Pancreas (tissue), 10 donors: ENCODE measurements at regions not wholly inside any gene's neighbourhood (a gene's known extent, or its start where the extent isn't known, plus 50 kb on each side); places are given as distances from the start of the nearest gene placed in this dataset.

Source experiments
- ATAC-seq, 4 donors: fragments of 200-7000 bp; cut with Tn5 transposase; one replicate each; pipeline versions ENCODE4 v1.8.0 to v1.9.1; 2020; ENCODE audit warnings: mild to moderate bottlenecking in 4 of 4, moderate library complexity in 4 of 4
- DNase-seq, 6 donors: peaks; one replicate each; pipeline ENCODE4 v3.0.0-alpha.2; 2020
- FAIRE-seq: peaks from 2 replicates; lab custom pipeline; 2012; peaks lifted over from hg19 to GRCh38; lab: Jason Lieb, UNC
- H3K27ac ChIP-seq, 4 donors: fragments of 200-600 bp; sonication (generic); 1 replicate in 3 of 4; 2 replicates in 1 of 4; pipeline versions ENCODE4 v1.5.0 to v1.8.0; 2020
- H3K27me3 ChIP-seq, 4 donors: fragments of 200-600 bp; one replicate each; pipeline ENCODE4 v1.8.0; 2021
- H3K36me3 ChIP-seq, 3 donors: fragments of 200-600 bp; sonication (generic) in 1 of 3; one replicate each; pipeline versions ENCODE4 v1.5.0 to v1.8.0; 2020 to 2021
- H3K4me1 ChIP-seq, 3 donors: fragments of 200-600 bp; one replicate each; pipeline ENCODE4 v1.8.0; 2021
- H3K4me3 ChIP-seq, 4 donors: fragments of 200-600 bp; sonication (generic) in 2 of 4; one replicate each; pipeline versions ENCODE4 v1.5.0 to v1.8.0; 2020 to 2021
- H3K9me3 ChIP-seq, 4 donors: fragments of 200-600 bp; one replicate each; pipeline ENCODE4 v1.8.0; 2021
- CTCF ChIP-seq, 4 donors: fragments of 200-600 bp; sonication (generic) in 3 of 4; IDR thresholded peaks; one replicate each; pipeline versions ENCODE4 v1.5.0 to v1.8.0; 2021; ENCODE audit warnings: antibody characterized with exemption in 4 of 4
- WGBS, 2 donors: extraction: QIAGEN DNeasy Blood & Tissue Kit; methylation state at CpG; one replicate each; pipeline ENCODE4 v1.1.7; 2013; 5-methylcytosine and 5-hydroxymethylcytosine counted together
- intact Hi-C, 3 donors: fragments of 100-400 bp; cut with DNase I; formaldehyde crosslinking; loops; one replicate each; pipeline versions ENCODE4 v1.11.1 to v1.14.2; 2022
- donor health status: healthy with polysubstance abuse.
- donor health status: DM: no; HTN: no; CAD: no; lungs with moderate emphysema.
- donor health status: DM: no; HTN: no; CAD: no.
- donor health status: control.
- donor health status: control.
- donor health status: Bipolar disorder and iron deficiency.
- donor health status: DM: yes; HTN: yes; CAD: no.
- donor health status: DM: no; HTN: no; CAD: no.
- donor health status: DM: no; HTN: no; CAD: no.
- donor health status: DM: yes; HTN: yes; CAD: no.

- intact Hi-C loops = no loop called here
- no peak for TF ChIP-seq CTCF (IDR thresholded peaks at IDR 0.05)
- ATAC-seq (no peak), DNase-seq (no peak), FAIRE-seq (no peak)
- no peaks in the 10 kb centered on the region for H3K9me3 ChIP-seq
- H3K27me3 ChIP-seq = no peaks in the 10 kb centered on the region
- H3K4me1 ChIP-seq = peaks cover 0 to 16% (median 4%) of the 10 kb centered on the region in 3 donors
- H3K36me3 ChIP-seq = no peaks in the 10 kb centered on the region
- peak overlapping the region in 1 of 4 donors; percentile 5 for H3K4me3 ChIP-seq
- H3K27ac ChIP-seq = peak overlapping the region in 2 of 4 donors; percentile 51 to 74
- 70 to 72% methylated on average over 6 of the region's 6 CpGs for WGBS, 2 donors
Observed at GRCh38 chr15:96172417-96172816, 158.1 kb upstream of the NR2F2 start.

GRCh38 chr15:96176831-96177230, 153.7 kb upstream of the NR2F2 start:
- Histone ChIP-seq H3K36me3 (no peaks in the 10 kb centered on the region), H3K4me3 (no peak overlapping the region), H3K9me3 (no peaks in the 10 kb centered on the region), H3K27ac (no peak overlapping the region), H3K27me3 (no peaks in the 10 kb centered on the region), H3K4me1 (peaks cover 0 to 11% (median 2%) of the 10 kb centered on the region in 3 donors)
- no peak for TF ChIP-seq CTCF (IDR thresholded peaks at IDR 0.05)
- WGBS, 2 donors = 92 to 95% methylated on average over 4 of the region's 4 CpGs
- ATAC-seq (no peak), DNase-seq (no peak), FAIRE-seq (no peak)
- intact Hi-C loops = no loop called here

- DNase-seq (no peak), FAIRE-seq (no peak), ATAC-seq (no peak)
- intact Hi-C loops = no loop called here
- Histone ChIP-seq H3K4me3 (no peak overlapping the region), H3K9me3 (no peaks in the 10 kb centered on the region), H3K27ac (no peak overlapping the region), H3K36me3 (no peaks in the 10 kb centered on the region), H3K27me3 (no peaks in the 10 kb centered on the region), H3K4me1 (peaks cover 0 to 8% (median 0%) of the 10 kb centered on the region in 3 donors)
- TF ChIP-seq CTCF (IDR thresholded peaks at IDR 0.05) = no peak
- 94 to 95% methylated on average over 1 of the region's 1 CpG for WGBS, 2 donors
Observed at GRCh38 chr15:96177279-96177678, 153.2 kb upstream of the NR2F2 start.

GRCh38 chr15:96180087-96180748, 150.3 kb upstream of the NR2F2 start:
- H3K4me3 ChIP-seq = no peak overlapping the region
- H3K36me3 ChIP-seq = no peaks in the 10 kb centered on the region
- 62 to 69% methylated on average over 11 of the region's 11 CpGs for WGBS, 2 donors
- TF ChIP-seq CTCF (IDR thresholded peaks at IDR 0.05) = no peak
- H3K27me3 ChIP-seq = no peaks in the 10 kb centered on the region
- ATAC-seq = no peak
- no peak for DNase-seq
- no peak for FAIRE-seq
- peaks cover 6 to 11% (median 9%) of the 10 kb centered on the region in 3 donors for H3K4me1 ChIP-seq
- no peaks in the 10 kb centered on the region for H3K9me3 ChIP-seq
- no peak overlapping the region for H3K27ac ChIP-seq
- intact Hi-C loops = no loop called here

- Histone ChIP-seq H3K36me3 (no peaks in the 10 kb centered on the region), H3K27ac (no peak overlapping the region), H3K9me3 (no peaks in the 10 kb centered on the region), H3K4me3 (no peak overlapping the region), H3K4me1 (peaks cover 6 to 11% (median 9%) of the 10 kb centered on the region in 3 donors), H3K27me3 (no peaks in the 10 kb centered on the region)
- ATAC-seq = no peak
- no peak for FAIRE-seq
- no peak for TF ChIP-seq CTCF (IDR thresholded peaks at IDR 0.05)
- DNase-seq = no peak
- intact Hi-C loops = no loop called here
Observed at GRCh38 chr15:96181217-96181616, 149.3 kb upstream of the NR2F2 start.
